22Rv1 (cell line): ENCODE measurements at regions not wholly inside any gene's neighbourhood (a gene's known extent, or its start where the extent isn't known, plus 50 kb on each side); places are given as distances from the start of the nearest gene placed in this dataset.

Experiments used
- CTCF ChIP-seq: fragments of 450-650 bp; IDR thresholded peaks from 2 replicates; pipeline ENCODE4 v1.5.1; 2017; ENCODE audit warnings: mild to moderate bottlenecking
- ZFX ChIP-seq: fragments of 450-650 bp; IDR thresholded peaks from 2 replicates; pipeline ENCODE4 v1.6.1; 2017; ENCODE audit warnings: antibody characterized with exemption, borderline replicate concordance

- no peak for TF ChIP-seq CTCF
- TF ChIP-seq ZFX: no peak
Measured at GRCh38 chr10:28815681-28816080, 138.4 kb downstream of the BAMBI start.
